Subcutaneous abdominal adipose tissue (tissue), 5 donors: ENCODE measurements at regions not wholly inside any gene's neighbourhood (a gene's known extent, or its start where the extent isn't known, plus 50 kb on each side); places are given as distances from the start of the nearest gene placed in this dataset.

ENCODE experiments used
- H3K27ac ChIP-seq: one replicate; pipeline ENCODE4 v1.7.0; 2013; ENCODE audit warnings: low read depth, mild to moderate bottlenecking, inconsistent platforms, low read length, moderate library complexity
- H3K27me3 ChIP-seq, 5 donors: one replicate each; pipeline ENCODE4 v1.7.0; 2013; ENCODE audit warnings: low read length in 5 of 5, inconsistent platforms in 1 of 5; ENCODE audit not compliant: control insufficient read depth in 5 of 5, insufficient read depth in 4 of 5
- H3K36me3 ChIP-seq, 5 donors: one replicate each; pipeline ENCODE4 v1.7.0; 2013; ENCODE audit warnings: low read length in 5 of 5; ENCODE audit not compliant: control insufficient read depth in 5 of 5, insufficient read depth in 5 of 5
- H3K4me1 ChIP-seq, 5 donors: one replicate each; pipeline ENCODE4 v1.7.0; 2013; ENCODE audit warnings: low read length in 5 of 5, mild to moderate bottlenecking in 3 of 5, moderate library complexity in 1 of 5; ENCODE audit not compliant: control insufficient read depth in 5 of 5, insufficient read depth in 5 of 5
- H3K4me3 ChIP-seq, 5 donors: one replicate each; pipeline ENCODE4 v1.7.0; 2013; ENCODE audit warnings: low read length in 5 of 5, low read depth in 1 of 5
- H3K9ac ChIP-seq, 5 donors: one replicate each; pipeline ENCODE4 v1.7.0; 2013; ENCODE audit warnings: low read length in 5 of 5, mild to moderate bottlenecking in 4 of 5, moderate library complexity in 3 of 5
- H3K9me3 ChIP-seq, 5 donors: one replicate each; pipeline ENCODE4 v1.7.0; 2013; ENCODE audit warnings: low read length in 5 of 5; ENCODE audit not compliant: control insufficient read depth in 5 of 5
- donor health status: healthy.
- donor health status: healthy.
- donor health status: healthy.
- donor health status: healthy.
- donor health status: healthy.

GRCh38 chr22:25399649-25400151 is 164.8 kb upstream of the GRK3 start:
- Histone ChIP-seq H3K9me3 (no peaks in the 10 kb centered on the region), H3K4me1 (peaks cover 6 to 47% (median 44%) of the 10 kb centered on the region in 5 donors), H3K9ac (no peak overlapping the region), H3K36me3 (no peaks in the 10 kb centered on the region), H3K27me3 (no peaks in the 10 kb centered on the region), H3K4me3 (no peak overlapping the region), H3K27ac (no peak overlapping the region)

DNA sequence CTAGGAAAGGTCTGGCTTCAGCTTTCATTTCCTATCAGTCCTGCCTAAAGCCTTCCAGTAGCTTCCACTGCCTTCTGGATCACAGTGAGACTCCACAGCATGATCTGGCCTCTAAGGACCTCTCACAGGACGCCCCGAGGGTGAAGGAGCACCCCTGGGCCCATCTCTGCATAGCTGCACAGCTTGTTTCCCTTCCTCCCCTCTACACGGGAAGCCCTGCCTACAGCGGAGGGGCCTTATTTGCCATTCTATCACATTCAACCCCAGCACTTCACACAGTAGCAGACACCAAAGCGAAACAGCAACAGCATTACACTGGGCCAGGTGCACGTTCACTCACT is 162.3 kb upstream of the GRK3 start:
- Histone ChIP-seq H3K9ac (peak overlapping the region in 1 of 5 donors; percentile 51), H3K9me3 (no peaks in the 10 kb centered on the region), H3K27ac (peak overlapping the region; percentile 80), H3K4me3 (peak overlapping the region in 1 of 5 donors; percentile 73), H3K4me1 (peaks cover 6 to 55% (median 50%) of the 10 kb centered on the region in 5 donors), H3K36me3 (no peaks in the 10 kb centered on the region), H3K27me3 (no peaks in the 10 kb centered on the region)

DNA sequence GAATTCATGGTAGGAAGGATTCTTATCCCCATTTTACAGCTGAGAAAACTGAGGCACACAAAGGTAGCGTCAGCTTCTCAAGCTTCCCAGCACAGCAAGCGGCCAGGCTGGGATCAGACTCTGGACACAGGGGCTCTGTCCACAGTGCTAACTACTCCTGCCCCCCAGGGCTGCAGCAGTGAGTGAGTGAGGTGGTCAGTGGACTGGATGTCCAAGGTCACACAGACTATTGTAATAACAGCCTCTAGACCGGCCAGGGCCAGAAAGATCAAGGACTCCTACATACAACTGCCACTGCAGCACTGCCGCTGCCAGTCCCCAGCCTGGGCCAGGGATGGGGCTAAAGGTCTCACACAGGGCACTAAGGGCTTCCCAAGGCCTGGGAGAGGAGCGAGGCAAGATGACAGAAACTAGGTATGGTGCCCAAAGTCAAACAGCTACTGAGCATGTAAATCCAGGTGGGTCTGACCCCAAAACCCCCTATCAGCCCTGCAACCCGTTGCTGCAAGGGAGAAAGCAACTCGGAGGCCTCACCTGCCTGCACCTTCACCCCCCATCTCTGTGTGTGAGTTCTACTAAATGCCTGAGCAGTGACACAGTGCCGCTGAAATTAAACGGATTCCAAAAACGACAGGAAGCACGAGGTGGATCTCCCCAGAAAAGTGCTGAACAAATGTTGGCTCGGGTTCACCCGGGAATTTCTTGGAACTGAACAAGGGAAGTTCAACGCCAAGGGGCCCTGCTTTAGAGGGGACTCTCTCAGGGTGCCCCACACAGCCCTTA is 161.8 kb upstream of the GRK3 start:
- Histone ChIP-seq H3K4me3 (peak overlapping the region in 3 of 5 donors; percentile 62 to 73 (median 71)), H3K9ac (peak overlapping the region in 4 of 5 donors; percentile 40 to 51 (median 49)), H3K9me3 (no peaks in the 10 kb centered on the region), H3K27ac (peak overlapping the region; percentile 80), H3K27me3 (no peaks in the 10 kb centered on the region), H3K4me1 (peaks cover 6 to 55% (median 50%) of the 10 kb centered on the region in 5 donors), H3K36me3 (no peaks in the 10 kb centered on the region)

DNA sequence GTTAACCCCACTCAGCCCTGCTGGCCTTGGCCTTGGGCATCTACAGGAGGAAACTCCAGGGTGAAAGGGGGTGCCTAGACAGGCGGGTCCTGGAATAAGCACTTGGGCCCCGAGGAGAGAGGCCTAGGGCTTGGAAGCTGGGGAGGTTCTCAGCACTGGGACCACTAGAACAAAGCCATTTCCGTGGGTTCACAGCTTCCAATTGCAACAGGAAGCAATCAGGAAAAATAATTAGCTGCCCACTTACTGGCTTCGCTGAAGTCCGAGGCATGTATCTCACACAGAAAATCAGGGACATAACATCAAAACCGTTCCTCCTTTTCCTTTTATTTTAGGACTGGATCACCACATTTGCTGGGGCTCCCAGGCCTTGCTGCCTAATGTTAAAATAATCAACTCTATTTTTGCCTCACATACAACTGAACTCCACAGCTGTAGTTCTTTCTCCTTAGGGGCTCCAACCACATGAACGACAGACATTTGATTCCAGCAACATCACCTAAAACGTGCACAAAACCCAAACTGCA is 161.1 kb upstream of the GRK3 start:
- no peaks in the 10 kb centered on the region for H3K9me3 ChIP-seq
- H3K27ac ChIP-seq: peak overlapping the region; percentile 80
- peaks cover 6 to 55% (median 50%) of the 10 kb centered on the region in 5 donors for H3K4me1 ChIP-seq
- H3K27me3 ChIP-seq: no peaks in the 10 kb centered on the region
- H3K9ac ChIP-seq: peak overlapping the region in 4 of 5 donors; percentile 48 to 68 (median 50)
- H3K4me3 ChIP-seq: peak overlapping the region in 4 of 5 donors; percentile 62 to 73 (median 68)
- no peaks in the 10 kb centered on the region for H3K36me3 ChIP-seq

GRCh38 chr22:25403811-25404471 is 160.5 kb upstream of the GRK3 start:
- Histone ChIP-seq H3K4me3 (peak overlapping the region; percentile 62 to 73 (median 70)), H3K27ac (peak overlapping the region; percentile 80), H3K36me3 (no peaks in the 10 kb centered on the region), H3K9ac (peak overlapping the region in 4 of 5 donors; percentile 40 to 68 (median 60)), H3K27me3 (no peaks in the 10 kb centered on the region), H3K9me3 (no peaks in the 10 kb centered on the region), H3K4me1 (peaks cover 6 to 55% (median 50%) of the 10 kb centered on the region in 5 donors)

DNA sequence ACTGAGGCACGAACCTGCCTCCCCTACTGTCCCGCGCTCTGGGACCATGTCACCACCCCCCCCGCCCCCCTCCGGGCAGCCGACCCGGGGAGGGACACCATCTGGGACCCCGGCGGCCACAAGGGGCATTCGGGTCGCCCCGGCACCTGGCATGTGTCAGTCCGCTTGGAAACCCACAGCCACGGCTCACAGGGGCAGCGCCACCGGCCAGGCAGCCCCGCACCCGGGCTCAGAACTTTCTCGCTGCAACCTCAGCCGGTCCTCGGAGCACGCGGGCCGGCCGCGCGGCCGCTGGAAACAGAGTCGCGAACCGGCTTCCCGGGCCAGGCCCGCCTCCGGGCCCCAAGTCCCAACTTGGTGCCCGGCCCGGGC is 159.9 kb upstream of the GRK3 start:
- peaks cover 0 to 2% (median 0%) of the 10 kb centered on the region in 5 donors for H3K27me3 ChIP-seq
- H3K27ac ChIP-seq: peak overlapping the region; percentile 80
- H3K9ac ChIP-seq: peak overlapping the region in 4 of 5 donors; percentile 40 to 68 (median 48)
- H3K4me3 ChIP-seq: peak overlapping the region; percentile 62 to 73 (median 70)
- peaks cover 6 to 55% (median 50%) of the 10 kb centered on the region in 5 donors for H3K4me1 ChIP-seq
- H3K9me3 ChIP-seq: no peaks in the 10 kb centered on the region
- no peaks in the 10 kb centered on the region for H3K36me3 ChIP-seq

DNA sequence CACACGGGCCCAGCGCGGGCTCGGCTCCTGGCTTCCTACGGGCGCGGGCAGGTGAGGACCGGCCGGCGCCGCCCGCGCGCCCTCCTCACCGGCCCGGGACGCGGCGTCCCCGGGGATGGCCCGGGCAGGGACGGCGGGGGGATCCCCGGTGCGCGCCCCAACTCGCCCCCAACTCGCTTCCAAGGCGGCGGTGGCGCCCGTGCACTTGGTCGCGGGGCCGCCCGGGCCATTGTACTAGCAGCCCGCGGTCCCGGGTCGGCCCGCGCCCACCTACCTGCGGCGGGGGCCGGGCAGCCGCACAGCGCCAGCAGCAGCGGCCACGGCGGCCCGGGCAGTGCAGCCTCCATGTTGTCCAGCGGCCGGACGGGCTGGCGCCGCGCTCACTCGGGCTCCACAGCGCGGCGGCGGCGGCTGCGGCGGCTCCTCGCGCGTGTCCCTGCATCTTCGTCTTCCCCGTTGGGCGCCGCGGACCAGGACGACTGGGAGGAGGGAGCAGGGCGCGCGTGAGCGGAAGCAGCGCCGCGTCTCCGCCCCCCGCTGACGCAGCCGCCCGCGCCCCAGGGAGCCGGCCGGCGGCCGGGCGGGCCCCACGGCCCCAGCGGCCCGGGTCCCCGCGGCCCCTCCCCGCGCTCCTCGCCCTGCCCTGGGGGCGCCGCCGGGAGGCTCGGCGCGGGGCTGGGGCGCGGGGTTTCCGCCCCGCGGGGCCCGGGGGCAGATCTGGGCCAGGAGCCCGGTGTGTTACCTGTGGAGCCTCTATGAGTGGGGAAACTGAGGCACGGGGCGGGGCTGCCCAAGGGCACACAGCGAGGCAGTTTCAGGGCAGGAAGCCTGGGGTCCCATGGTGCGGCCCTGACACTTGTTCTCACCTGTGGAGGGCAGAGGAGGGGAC is 159.3 kb upstream of the GRK3 start:
- Histone ChIP-seq H3K9me3 (no peaks in the 10 kb centered on the region), H3K4me3 (peak overlapping the region; percentile 25 to 73 (median 70)), H3K4me1 (peaks cover 6 to 55% (median 47%) of the 10 kb centered on the region in 5 donors), H3K27me3 (peaks cover 0 to 2% (median 0%) of the 10 kb centered on the region in 5 donors), H3K36me3 (no peaks in the 10 kb centered on the region), H3K27ac (peak overlapping the region; percentile 79), H3K9ac (peak overlapping the region; percentile 35 to 90 (median 54))

GRCh38 chr22:25405841-25406509 is 158.5 kb upstream of the GRK3 start:
- peak overlapping the region; percentile 25 to 73 (median 62) for H3K4me3 ChIP-seq
- H3K27ac ChIP-seq: peak overlapping the region; percentile 79
- H3K27me3 ChIP-seq: peaks cover 0 to 2% (median 0%) of the 10 kb centered on the region in 5 donors
- no peaks in the 10 kb centered on the region for H3K9me3 ChIP-seq
- no peaks in the 10 kb centered on the region for H3K36me3 ChIP-seq
- peaks cover 6 to 47% (median 40%) of the 10 kb centered on the region in 5 donors for H3K4me1 ChIP-seq
- H3K9ac ChIP-seq: peak overlapping the region; percentile 35 to 90 (median 54)
